Eye (tissue), 1 donor: ENCODE measurements at regions not wholly inside any gene's neighbourhood (a gene's known extent, or its start where the extent isn't known, plus 50 kb on each side); places are given as distances from the start of the nearest gene placed in this dataset.
"Not testable (repeated sequence)": the region's sequence is repeated elsewhere in the genome, so short reads cannot be mapped to it uniquely, and the experiment has no call there.

Experiments
- DNase-seq: peaks from one replicate; pipeline ENCODE4 v3.0.0-alpha.2; 2015

DNA sequence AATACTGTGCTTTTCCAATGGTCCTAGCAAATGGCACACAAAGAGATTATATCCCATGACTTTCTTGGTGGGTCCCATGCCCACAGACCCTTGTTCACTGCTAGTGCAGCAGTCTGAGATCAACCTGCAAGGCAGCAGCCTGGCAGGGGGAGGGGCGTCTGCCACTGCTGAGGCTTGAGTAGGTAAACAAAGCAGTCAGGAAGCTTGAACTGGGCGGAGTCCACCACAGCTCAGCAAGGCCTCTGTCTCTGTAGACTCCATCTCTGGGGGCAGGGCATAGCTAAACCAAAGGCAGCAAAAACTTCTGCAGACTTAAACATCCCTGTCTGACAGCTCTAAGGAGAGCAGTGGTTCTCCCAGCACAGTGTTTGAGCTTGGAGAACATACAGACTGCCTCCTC lies 82.9 kb downstream of the ZNF737 start:
- DNase-seq: no peak

DNA sequence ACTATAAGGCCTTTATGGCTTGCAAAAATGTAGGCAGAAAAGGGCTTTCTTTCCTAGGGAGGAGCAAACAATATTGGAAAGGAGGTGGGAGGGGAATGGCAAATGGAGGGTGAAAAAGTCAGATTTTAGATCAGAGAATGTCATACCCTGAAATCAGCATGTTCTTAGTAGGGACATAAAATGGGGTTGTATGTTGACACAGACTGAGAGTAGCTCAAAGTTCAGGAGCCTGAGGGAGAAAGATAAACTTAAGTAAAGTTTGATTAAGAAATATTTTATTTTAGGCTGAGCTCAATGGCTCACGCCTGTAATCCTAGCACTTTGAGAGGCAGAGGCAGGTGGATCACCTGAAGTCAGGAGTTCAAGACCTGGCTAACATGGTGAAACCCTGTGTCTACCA lies 83.8 kb downstream of the ZNF737 start:
- no peak for DNase-seq

DNA sequence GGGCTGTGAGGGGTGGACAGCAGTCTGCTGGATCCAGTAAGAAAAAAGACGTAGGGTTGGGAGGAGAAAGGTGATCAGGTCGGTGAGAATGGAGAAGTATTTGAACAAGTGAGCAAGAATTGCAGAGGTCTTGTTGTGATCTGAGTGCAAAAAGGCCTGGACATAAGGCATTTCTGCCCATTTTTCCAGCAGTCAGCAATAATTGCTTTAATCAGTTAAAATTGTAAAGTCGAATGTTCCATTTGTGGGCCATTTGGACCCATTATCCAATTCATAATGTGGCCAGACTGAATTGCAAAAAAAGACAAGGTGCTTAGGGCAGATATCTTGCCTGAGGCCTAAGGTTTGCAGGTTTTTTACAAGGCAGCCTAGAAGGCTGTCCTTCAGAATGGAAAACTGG lies 86.1 kb downstream of the ZNF737 start:
- no peak for DNase-seq

- DNase-seq: no peak
Observed at GRCh38 chr19:20478936-20479335, 86.6 kb downstream of the ZNF737 start.

DNA sequence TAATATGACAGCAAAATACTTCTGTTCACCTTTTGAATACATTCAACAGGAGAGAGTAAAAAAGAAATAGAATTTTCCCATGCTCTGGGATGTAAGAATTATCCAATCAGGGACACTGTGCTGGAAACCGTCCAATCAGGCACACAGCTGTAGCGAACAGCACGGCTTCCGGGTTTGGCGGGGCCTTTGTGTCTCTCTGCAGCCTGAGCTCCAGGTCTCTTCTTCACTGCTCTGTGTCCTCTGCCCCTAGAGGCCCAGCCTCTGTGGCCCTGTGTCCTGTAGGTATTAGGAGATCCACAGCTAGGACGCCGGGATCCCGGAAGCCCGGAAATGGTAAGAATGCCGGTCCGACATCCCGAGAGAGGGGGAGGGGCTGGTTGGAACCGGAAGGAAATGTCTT lies 92.7 kb downstream of the ZNF737 start:
- no peak for DNase-seq

DNA sequence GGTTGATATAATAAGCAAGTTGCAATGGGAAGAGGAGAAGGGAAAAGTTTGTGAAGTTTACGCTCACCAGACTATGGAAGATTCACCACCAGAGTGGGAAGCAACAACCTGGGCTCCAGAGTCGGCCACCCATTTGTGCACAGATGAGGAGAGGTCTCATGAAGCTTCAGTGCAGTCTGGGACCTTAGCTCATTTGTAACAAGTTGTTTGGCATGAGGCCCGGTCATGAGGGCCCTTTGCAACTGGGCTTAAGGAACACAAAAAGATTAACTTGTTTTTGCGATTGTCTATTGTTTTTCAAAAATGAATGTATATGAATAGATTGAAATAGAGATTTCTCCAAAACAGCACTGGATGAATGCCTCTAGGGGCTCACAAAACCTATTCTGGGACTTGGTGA lies 94.2 kb downstream of the ZNF737 start:
- DNase-seq: no peak

- peak; percentile 1 for DNase-seq
Observed at GRCh38 chr19:20470345-20471135, 95.0 kb downstream of the ZNF737 start.

DNA sequence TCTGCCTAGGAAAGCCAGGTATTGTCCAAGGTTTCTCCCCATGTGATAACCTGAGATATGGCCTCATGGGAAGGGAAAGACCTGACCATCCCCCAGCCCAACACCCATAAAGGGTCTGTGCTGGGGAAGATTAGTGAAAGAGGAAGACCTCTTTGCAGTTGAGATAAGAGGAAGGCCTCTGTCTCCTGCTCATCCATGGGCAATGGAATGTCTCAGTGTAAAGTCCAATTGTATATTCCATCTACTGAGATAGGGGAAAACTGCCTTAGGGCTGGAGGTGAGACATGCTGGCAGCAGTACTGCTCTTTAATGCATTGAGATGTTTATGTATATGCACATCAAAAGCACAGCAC lies 99.0 kb downstream of the ZNF737 start:
- not testable (repeated sequence) for DNase-seq

- DNase-seq: not testable (repeated sequence)
Observed at GRCh38 chr19:20465922-20466637, 99.5 kb downstream of the ZNF737 start.

DNA sequence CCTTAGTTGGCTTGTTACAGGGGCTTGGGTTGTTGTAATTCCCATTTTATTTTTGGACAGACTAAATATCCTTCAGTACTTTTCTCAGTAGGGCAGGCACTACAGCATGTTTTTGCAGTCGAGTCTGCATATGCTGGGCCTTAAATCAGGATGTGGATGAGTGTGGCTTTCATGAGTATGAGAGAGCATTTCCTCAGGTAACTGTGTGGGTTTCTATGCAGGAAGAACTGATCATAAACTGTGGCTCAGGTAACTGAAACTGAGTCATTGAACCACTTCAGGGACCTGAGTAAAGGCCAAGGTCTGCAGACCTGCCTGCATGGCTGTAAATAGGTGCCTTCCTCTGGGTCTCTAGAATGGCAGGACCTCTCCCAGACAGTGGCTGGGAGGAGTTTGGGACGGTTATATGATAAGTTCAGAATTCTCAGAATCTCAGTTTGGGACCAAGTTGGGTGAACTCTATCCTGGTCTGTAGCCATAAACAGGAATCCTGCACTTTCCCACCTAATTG lies 112.1 kb downstream of the ZNF737 start:
- no peak for DNase-seq

GRCh38 chr19:20444202-20444885 lies 121.2 kb downstream of the ZNF737 start:
- no peak for DNase-seq

DNA sequence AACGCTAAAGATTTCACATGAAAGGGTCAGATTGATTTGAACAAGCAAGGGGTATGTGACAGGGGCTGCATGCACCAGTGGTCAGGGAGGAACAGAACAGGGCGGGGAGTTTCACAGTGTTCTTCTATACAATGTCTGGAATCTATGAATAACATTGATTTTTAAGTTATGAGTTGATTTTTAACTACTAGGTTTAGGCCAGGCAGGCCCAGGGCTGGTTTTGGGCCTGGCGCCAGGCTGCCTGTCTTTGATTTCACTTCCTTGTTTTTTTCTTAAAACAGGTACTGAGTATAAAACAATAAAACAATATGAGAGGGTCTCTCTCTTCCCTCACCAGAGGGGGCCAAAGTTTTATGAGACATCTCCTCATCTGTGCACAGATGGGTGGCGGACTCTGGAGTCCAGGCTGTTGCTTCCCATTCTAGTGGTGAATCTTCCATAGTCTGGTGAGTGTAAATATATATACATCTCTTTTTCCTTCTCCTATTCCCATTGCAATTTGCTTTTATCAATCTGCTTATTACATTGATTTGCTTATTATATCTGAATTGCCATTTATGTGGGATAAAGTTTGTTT lies 133.2 kb downstream of the ZNF737 start:
- DNase-seq: not testable (repeated sequence)

DNA sequence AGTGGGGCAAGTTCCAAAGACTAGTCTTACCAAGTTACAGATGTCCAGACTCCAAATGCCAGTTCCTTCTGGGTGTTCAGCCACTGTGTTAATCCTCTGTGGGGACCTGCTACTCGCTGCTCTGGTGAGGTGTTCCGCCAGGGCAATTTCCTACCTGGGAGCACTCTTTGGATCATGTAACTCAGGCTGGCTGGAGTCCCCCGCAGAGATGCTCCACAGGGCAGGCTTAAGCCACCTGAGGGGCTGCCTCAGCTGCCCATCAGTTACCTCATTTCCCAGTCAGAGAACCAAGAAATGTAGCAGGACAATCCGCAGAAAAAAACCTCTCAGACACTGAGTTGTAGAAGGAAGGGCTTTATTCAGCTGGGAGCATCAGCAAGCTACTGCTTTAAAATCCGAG lies 133.8 kb downstream of the ZNF737 start:
- DNase-seq: no peak

DNA sequence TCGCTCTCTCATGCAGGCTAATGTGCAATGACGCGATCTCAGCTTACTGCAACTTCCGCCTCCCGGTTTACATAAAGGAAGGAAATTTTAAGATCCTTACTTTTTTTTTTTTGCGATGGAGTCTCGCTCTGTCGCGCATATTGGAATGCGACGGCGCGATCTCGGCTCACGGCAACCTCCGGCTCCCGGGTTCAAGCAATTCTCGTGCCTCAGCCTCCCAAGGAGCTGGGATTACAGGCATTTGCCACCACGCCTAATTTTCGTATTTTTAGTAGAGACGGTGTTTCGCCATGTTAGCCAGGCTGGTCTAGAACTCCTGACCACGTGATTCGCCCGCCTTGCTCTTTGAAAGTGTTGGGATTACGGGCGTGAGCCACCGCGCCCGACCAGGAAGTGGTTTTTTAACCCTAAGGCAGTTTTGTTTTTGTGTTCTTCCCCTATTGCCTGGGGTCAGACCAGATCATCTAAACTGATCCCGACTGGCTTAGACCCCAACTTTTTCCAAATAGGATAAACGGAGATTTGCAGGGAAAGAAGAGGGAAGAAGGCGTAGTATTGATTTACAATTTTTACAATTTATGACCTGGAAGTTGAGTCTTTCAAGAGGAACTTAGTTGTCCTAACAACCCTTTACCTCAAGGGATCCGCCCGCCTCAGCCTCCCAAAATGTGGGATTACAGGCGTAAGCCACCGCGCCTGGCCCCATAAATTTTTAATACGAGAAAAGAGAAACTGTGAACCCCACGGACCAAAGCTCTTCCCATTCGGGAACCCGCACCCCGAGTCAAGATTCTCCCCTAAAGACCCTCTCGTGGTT lies 142.0 kb downstream of the ZNF737 start:
- peak; percentile 85 for DNase-seq

GRCh38 chr19:20422216-20423205 lies 143.1 kb downstream of the ZNF737 start:
- peak; percentile 49 for DNase-seq

- no peak for DNase-seq
Observed at GRCh38 chr19:20416661-20417060, 148.9 kb downstream of the ZNF737 start.

DNA sequence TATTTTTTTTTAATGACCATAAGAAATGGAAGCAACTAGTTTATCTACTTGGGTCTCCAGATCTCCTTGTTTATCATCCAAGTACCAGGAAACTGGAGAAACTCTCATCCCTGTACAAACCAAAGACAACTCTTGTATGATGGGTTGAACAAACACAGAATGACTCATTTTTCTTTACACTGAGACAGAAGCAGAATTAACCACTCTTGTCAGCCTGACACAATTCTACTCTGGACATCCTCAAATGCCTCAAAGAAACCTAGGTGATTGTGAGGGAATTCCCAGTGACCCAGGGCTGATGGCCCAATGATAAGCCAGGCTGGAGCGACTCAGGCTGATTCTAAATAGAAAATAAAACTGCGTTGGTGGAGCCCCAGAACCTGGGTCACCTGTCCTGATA lies 151.5 kb downstream of the ZNF737 start:
- no peak for DNase-seq

DNA sequence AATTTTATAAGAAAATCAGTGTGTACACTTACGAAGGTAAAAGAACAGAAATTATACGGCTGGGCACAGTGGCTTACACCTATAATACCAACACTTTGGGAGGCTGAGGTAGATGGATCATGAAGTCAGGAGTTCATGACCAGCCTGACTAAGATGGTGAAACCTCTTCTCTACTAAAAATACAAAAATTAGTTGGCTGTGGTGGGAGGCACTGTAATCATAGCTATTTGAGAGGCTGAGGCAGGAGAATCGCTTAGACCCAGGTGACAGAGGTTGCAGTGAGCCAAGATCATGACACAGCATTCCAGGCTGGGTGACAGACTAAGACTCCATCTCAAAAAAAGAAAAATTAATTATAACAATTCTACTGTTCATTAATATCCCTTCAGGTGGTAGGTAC lies 151.9 kb downstream of the ZNF737 start:
- DNase-seq: no peak

DNA sequence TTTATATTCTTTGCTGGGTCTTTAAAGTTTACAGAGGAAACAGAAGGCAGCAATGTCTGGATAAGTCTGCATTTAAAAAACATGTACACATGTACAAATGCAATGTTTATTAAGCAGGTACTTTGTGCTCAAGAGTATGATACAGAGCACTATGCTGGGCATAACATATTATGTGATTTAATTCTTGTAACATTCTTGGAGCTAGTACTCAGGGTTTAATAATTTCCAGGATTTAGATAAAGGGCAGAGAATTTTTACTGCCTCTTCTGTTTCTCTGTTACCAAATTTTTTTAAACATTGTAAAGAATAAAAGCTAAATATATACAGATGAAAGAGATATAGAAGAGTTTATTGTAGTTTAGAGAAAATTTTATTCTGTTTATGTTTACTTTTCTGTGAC lies 152.7 kb downstream of the ZNF737 start:
- DNase-seq: no peak

- no peak for DNase-seq
Observed at GRCh38 chr19:20397292-20397691, 168.3 kb downstream of the ZNF737 start.

DNA sequence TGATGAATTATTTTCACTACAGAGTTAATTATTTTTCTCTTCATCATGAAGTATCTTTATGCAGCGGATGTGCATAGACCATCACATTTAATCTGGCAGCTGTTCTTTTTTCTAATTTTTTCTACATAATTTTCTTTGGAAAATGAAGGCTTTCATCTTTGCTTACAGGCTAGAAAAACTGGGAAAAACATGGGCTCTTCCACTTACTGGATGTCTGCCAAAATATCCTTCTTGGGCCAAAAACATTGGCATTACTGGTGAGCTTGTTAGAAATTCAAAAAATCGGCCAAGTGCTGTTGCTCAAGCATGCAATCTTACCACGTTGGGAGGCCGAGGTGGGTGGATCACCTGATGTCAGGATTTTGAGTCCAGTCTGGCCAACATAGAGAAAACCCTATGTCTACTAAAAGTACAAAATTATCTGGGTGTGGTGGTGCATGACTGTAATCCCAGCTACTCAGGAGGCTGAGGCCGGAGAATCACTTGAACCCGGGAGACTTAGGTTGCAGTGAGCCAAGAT lies 176.8 kb downstream of the ZNF737 start:
- DNase-seq: no peak
